ENCODE measurements at regions not wholly inside any gene's neighbourhood (a gene's known extent, or its start where the extent isn't known, plus 50 kb on each side); places are given as distances from the start of the nearest gene placed in this dataset.

DNA sequence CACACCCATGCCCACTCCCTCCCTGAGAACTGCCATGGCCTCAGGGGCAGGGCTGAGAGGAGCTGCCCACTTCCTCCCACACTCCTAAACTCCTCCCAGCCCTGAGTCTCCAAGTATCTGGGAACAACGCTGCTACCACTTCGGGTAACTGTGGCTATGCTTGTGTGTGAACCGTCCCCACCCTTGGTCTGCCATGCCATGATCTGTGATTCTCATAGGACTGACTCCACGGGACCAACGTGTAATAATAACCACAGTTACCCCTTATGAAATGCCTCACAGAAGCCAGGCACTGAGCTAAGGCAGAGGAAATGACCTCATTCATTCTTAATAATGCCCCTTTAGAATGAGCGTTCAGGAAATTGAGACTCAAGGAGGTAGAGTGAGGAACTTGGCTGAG lies 103.9 kb upstream of the SMIM23 start:
- H3K27me3 ChIP-seq (replicated peaks in 1 of 4; ENCODE audit: control insufficient read depth in 3 of 4, extremely low read depth in 1 of 4, insufficient read depth in 3 of 4, low read length in 3 of 4) = peaks cover 0 to 4% (median 1%) of the 10 kb centered on the region in 4 experiments; a peak in 3 of 7 replicates
- H2BK15ac ChIP-seq (ENCODE audit: low read length) = no peak overlapping the region
- no peak overlapping the region for H2AFZ ChIP-seq (ENCODE audit: low read length)
- ChIA-PET POLR2A (ENCODE audit: partially characterized antibody) (interaction anchor here (3.5 kb wide), 1 partner anchor 14 kb away, joined by 12 read pairs; no protein-coding TSS in a partner anchor), CTCF (ENCODE audit: partially characterized antibody) (interaction anchor here (0.7 to 2.5 kb wide), 13 partner anchors 11 to 176 kb away, joined by 3 to 12 read pairs (median 4); no protein-coding TSS in a partner anchor)
- H2BK120ac ChIP-seq (replicated peaks; ENCODE audit: low read depth, low read length) = no peak overlapping the region
- H3K9me3 ChIP-seq (ENCODE audit: insufficient read depth in 2 of 2, low read depth in 1 of 2, low read length in 1 of 2) = no peaks in the 10 kb centered on the region
- no peak overlapping the region for H3K23ac ChIP-seq (ENCODE audit: insufficient read length)
- H3K14ac ChIP-seq (ENCODE audit: insufficient read length) = no peak overlapping the region
- H3K27ac ChIP-seq (ENCODE audit: low read depth, low read length) = no peak overlapping the region
- no peaks in the 10 kb centered on the region for H3K36me3 ChIP-seq (ENCODE audit: control insufficient read depth in 2 of 4, insufficient read depth in 4 of 4, low read length in 3 of 4)
- H2AK5ac ChIP-seq (ENCODE audit: low read depth, low read length) = no peak overlapping the region
- no peak overlapping the region for H3K56ac ChIP-seq (replicated peaks; ENCODE audit: insufficient read length, low read depth, low read length)
- H4K20me1 ChIP-seq (replicated peaks in 1 of 2; ENCODE audit: control insufficient read depth in 1 of 2, insufficient read depth in 2 of 2, low read length in 2 of 2) = no peaks in the 10 kb centered on the region
- H3K79me1 ChIP-seq (ENCODE audit: low read depth, low read length) = no peaks in the 10 kb centered on the region
- H3K4me1 ChIP-seq (replicated peaks in 1 of 4; ENCODE audit: control insufficient read depth in 3 of 4, insufficient read depth in 4 of 4, low read length in 3 of 4) = no peaks in the 10 kb centered on the region; a peak in 1 of 7 replicates
- no peak overlapping the region for H2BK5ac ChIP-seq (ENCODE audit: low read depth, low read length)
- H3K23me2 ChIP-seq (ENCODE audit: low read depth, low read length) = no peaks in the 10 kb centered on the region
- no peak overlapping the region; the same call in 1 of the 2 replicates for H4K8ac ChIP-seq (ENCODE audit: extremely low read depth, insufficient read depth, low read length)
- DNase-seq (ENCODE audit: low read depth in 1 of 2, low spot score in 2 of 2) = no peak
- no peak for TF ChIP-seq POLR2AphosphoS5 (IDR thresholded peaks at IDR 0.05; ENCODE audit: low read depth, low read length)
- no peak for TF ChIP-seq PHF8 (conservative IDR thresholded peaks at IDR 0.05; ENCODE audit: low read depth, low read length)
- no peak for TF ChIP-seq BRCA1 (IDR thresholded peaks at IDR 0.05; ENCODE audit: low read depth, low read length)
- no peak for TF ChIP-seq SP4 (IDR thresholded peaks at IDR 0.05; ENCODE audit: low read length)
- TF ChIP-seq RFX5 (IDR thresholded peaks at IDR 0.05; ENCODE audit: borderline replicate concordance, low read depth, low read length) = no peak
- no peak for TF ChIP-seq SRF (IDR thresholded peaks at IDR 0.05; ENCODE audit: low read depth, low read length)
- no peak for TF ChIP-seq SP1 (IDR thresholded peaks at IDR 0.05; ENCODE audit: low read depth, low read length)
- TF ChIP-seq TAF1 (IDR thresholded peaks at IDR 0.05; ENCODE audit: low read depth, low read length) = no peak
- no peak for TF ChIP-seq KDM1A (IDR thresholded peaks at IDR 0.05; ENCODE audit: borderline replicate concordance, low read length)
- TF ChIP-seq TCF12 (IDR thresholded peaks at IDR 0.05; ENCODE audit: low read depth, low read length) = no peak
- no peak for TF ChIP-seq GABPA (IDR thresholded peaks at IDR 0.05; ENCODE audit: borderline replicate concordance, insufficient read depth, low read length)
- TF ChIP-seq SAP30 (IDR thresholded peaks at IDR 0.05; ENCODE audit: insufficient read depth, insufficient replicate concordance, low read length) = no peak
- TF ChIP-seq NRF1 (IDR thresholded peaks at IDR 0.05; ENCODE audit: low read depth, low read length) = no peak
- H2BK12ac ChIP-seq (ENCODE audit: low read depth, low read length) = no peak overlapping the region
- H3K18ac ChIP-seq (ENCODE audit: extremely low read depth, low read length) = no peak overlapping the region
- no peak overlapping the region for H2BK20ac ChIP-seq (ENCODE audit: low read length)
- no peaks in the 10 kb centered on the region for H3K79me2 ChIP-seq (ENCODE audit: control insufficient read depth in 1 of 2, insufficient read depth in 2 of 2, low read length in 2 of 2)
- WGBS, 2 experiments (ENCODE audit: extremely low coverage in 1 of 2, insufficient coverage in 1 of 2, insufficient read length in 1 of 2, insufficient replicate concordance in 2 of 2, low coverage in 1 of 2, low lambda C conversion rate in 2 of 2, missing lambda C conversion rate in 1 of 2) = 89% methylated on average over 6 of the region's 6 CpGs; no CpG with 5 or more reads in 1 of the 2 experiments
- H4K5ac ChIP-seq (ENCODE audit: insufficient read length, low read depth, low read length) = no peak overlapping the region
- no peak overlapping the region for H3K4me3 ChIP-seq (ENCODE audit: extremely low read depth in 1 of 4, insufficient read depth in 2 of 4, low read depth in 3 of 4, low read length in 4 of 4)
- no peak overlapping the region for H3K4ac ChIP-seq (replicated peaks; ENCODE audit: insufficient read length, low read depth, low read length)
- H4K91ac ChIP-seq (replicated peaks; ENCODE audit: insufficient read length, low read length) = no peak overlapping the region
- H3K9ac ChIP-seq (replicated peaks in 1 of 4; ENCODE audit: extremely low read depth in 1 of 4, low read depth in 3 of 4, low read length in 3 of 4) = no peak overlapping the region
- H3K4me2 ChIP-seq (ENCODE audit: insufficient read depth in 1 of 2, low read depth in 2 of 2, low read length in 2 of 2) = no peak overlapping the region
- FAIRE-seq = no peak

Data from H1 (cell line).